GM12878 (cell line): ENCODE measurements at regions not wholly inside any gene's neighbourhood (a gene's known extent, or its start where the extent isn't known, plus 50 kb on each side); places are given as distances from the start of the nearest gene placed in this dataset.

ENCODE experiments used
- BCL3 ChIP-seq: IDR thresholded peaks from 2 replicates; pipeline ENCODE4 v1.6.1; 2011; ENCODE audit warnings: borderline replicate concordance, low read depth, mild to moderate bottlenecking, moderate library complexity, low read length; ENCODE audit not compliant: insufficient read depth, poor library complexity, severe bottlenecking
- CHD1 ChIP-seq: IDR thresholded peaks from 2 replicates; pipeline ENCODE4 v1.6.1; 2012; ENCODE audit warnings: low read depth, low read length, improper control_type of control experiment
- CUX1 ChIP-seq: IDR thresholded peaks from 2 replicates; pipeline ENCODE4 v1.6.1; 2012; ENCODE audit warnings: improper control_type of control experiment, low read depth, low read length; ENCODE audit not compliant: insufficient replicate concordance
- HSF1 ChIP-seq: fragments of 150-350 bp; IDR thresholded peaks from 2 replicates; pipeline ENCODE4 v1.6.1; 2014; ENCODE audit warnings: mild to moderate bottlenecking, low read depth, low read length
- KLF5 ChIP-seq: fragments of 450-650 bp; IDR thresholded peaks from 2 replicates; pipeline ENCODE4 v1.6.1; 2014; ENCODE audit warnings: mild to moderate bottlenecking; ENCODE audit not compliant: partially characterized antibody
- PML ChIP-seq: IDR thresholded peaks from 2 replicates; pipeline ENCODE4 v1.6.1; 2012; ENCODE audit warnings: low read length, inconsistent platforms
- SKIL ChIP-seq: fragments of 450-650 bp; IDR thresholded peaks from 2 replicates; pipeline ENCODE4 v1.6.1; 2017; ENCODE audit warnings: mild to moderate bottlenecking, low read depth, inconsistent platforms; ENCODE audit not compliant: poor library complexity, severe bottlenecking
- ZBTB40 ChIP-seq: fragments of 450-650 bp; IDR thresholded peaks from 2 replicates; pipeline ENCODE4 v1.6.1; 2016; ENCODE audit warnings: mild to moderate bottlenecking, moderate library complexity, borderline replicate concordance
- ZNF592 ChIP-seq: fragments of 450-650 bp; IDR thresholded peaks from 2 replicates; pipeline ENCODE4 v1.6.1; 2017; ENCODE audit warnings: mild to moderate bottlenecking, moderate library complexity

- TF ChIP-seq ZBTB40 (no peak), KLF5 (no peak), BCL3 (no peak), SKIL (no peak), CHD1 (no peak), PML (no peak), ZNF592 (no peak), HSF1 (no peak), CUX1 (no peak)
These were observed 433.4 kb upstream of the TNC start (continued) for GRCh38 chr9:115551396-115551795.
